IPS-15b (cell line): ENCODE measurements at regions not wholly inside any gene's neighbourhood (a gene's known extent, or its start where the extent isn't known, plus 50 kb on each side); places are given as distances from the start of the nearest gene placed in this dataset.
"Not testable (repeated sequence)": the region's sequence is repeated elsewhere in the genome, so short reads cannot be mapped to it uniquely, and the experiment has no call there.

Experiments used
- H3K27me3 ChIP-seq: one replicate; pipeline ENCODE4 v1.6.1; 2013; ENCODE audit warnings: low read length; ENCODE audit not compliant: control insufficient read depth, insufficient read depth
- H3K36me3 ChIP-seq: one replicate; pipeline ENCODE4 v1.6.1; 2013; ENCODE audit warnings: low read length; ENCODE audit not compliant: control insufficient read depth, insufficient read depth
- H3K4me1 ChIP-seq: one replicate; pipeline ENCODE4 v1.6.1; 2013; ENCODE audit warnings: mild to moderate bottlenecking, low read length; ENCODE audit not compliant: control insufficient read depth, insufficient read depth
- H3K4me3 ChIP-seq: one replicate; pipeline ENCODE4 v1.5.1; 2013; ENCODE audit warnings: low read depth, low read length
- H3K9ac ChIP-seq: one replicate; pipeline ENCODE4 v1.6.1; 2013; ENCODE audit warnings: low read depth, mild to moderate bottlenecking, low read length
- H3K9me3 ChIP-seq: one replicate; pipeline ENCODE4 v1.6.1; 2013; ENCODE audit warnings: mild to moderate bottlenecking, low read length; ENCODE audit not compliant: control insufficient read depth, insufficient read depth

DNA sequence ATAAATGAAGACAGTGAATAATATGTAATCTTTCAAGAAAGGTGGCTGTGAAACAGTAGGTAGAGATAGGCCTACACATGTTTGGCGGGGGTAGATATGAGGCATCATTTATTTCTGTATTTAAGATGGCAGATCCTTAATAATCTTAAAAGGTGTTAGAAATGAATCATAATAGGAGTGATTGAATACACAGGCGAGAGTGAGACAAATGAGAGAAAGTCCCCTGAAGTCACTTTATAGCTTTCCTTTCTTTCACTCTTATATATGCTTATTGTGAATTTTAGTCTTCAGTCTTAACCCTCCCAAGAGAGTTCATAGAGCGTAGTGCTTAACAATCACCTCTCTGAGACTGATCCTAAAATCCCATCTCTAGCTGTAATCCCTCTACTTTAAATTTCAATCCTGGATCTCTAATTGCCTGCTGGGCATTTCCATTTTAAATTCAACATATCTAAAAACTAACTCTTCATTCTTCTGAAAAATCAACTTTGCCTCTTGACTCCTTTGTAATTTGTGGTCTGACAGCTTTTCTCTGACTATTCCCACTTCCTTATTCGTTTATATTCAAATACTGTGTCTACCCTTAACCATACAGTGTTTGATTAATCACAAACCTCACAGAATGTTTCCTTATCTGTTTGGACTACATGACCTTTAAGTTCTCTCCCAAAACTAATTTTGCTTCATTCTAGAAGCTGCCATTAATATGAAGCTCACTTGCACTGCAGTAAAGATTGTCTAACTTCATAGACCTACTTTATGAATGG is 463.7 kb upstream of the FSIP2 start:
- H3K27me3 ChIP-seq = no peaks in the 10 kb centered on the region
- no peak overlapping the region for H3K4me3 ChIP-seq
- H3K9ac ChIP-seq = no peak overlapping the region
- H3K36me3 ChIP-seq = no peaks in the 10 kb centered on the region
- H3K4me1 ChIP-seq = no peaks in the 10 kb centered on the region
- H3K9me3 ChIP-seq = no peaks in the 10 kb centered on the region

DNA sequence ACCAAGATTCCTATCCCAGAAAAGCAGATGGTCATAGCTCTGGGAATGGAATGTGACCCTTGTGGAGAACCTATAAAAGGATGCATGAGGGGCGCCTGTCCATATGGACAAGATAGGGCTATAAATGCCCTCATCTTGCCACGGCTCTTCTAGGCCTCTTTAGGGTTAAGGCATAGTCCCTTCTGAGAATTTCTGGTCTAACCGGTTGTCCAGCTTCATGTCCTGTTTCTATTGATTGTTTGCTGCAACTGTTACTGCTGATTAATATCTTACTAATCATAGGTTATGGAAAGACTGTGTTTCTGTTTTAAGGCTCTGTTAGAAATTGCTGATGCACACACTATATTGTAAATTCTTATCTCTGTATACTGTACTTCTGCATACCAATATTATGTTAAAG is 462.6 kb upstream of the FSIP2 start:
- not testable (repeated sequence) for H3K9ac ChIP-seq, H3K4me1 ChIP-seq, H3K4me3 ChIP-seq, H3K36me3 ChIP-seq, H3K9me3 ChIP-seq, H3K27me3 ChIP-seq

DNA sequence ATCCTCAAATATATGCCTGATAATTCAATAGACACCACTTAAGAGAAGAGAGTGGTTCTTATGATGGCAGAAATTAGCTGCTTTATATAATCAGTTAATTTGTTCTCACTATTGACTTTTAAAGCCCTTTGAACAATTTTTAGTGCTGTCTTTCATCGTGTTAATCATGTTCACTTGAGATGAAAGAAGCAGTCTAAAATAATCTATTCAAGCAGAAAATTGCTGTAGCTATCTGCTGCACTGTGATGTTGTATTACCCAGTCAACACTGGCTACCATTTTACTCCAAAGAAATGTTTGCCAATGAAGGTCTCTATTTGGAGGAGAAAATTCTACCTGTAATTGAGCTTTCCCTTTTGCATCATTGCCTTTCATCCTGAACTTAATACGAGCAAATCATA is 459.8 kb upstream of the FSIP2 start:
- Histone ChIP-seq H3K4me1 (no peaks in the 10 kb centered on the region), H3K27me3 (no peaks in the 10 kb centered on the region), H3K36me3 (no peaks in the 10 kb centered on the region), H3K9ac (no peak overlapping the region), H3K9me3 (no peaks in the 10 kb centered on the region), H3K4me3 (no peak overlapping the region)

DNA sequence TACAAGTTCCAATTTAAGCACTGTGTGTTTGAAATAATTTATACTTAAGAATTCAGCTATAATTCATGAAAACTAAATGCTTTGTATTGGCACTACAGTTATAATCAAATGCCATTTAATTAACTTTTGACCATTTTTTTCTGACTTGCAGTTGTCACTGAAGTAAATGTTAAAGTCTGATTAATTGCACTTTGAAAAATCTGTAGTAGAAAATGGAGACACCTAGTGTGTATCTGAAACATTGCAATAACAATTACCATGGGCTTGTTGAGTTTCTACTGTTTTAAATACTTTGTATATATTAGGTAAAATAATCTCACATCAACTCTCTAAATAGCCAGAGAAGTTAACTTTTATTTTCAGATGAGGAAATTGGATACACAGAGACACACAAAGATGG is 458.6 kb upstream of the FSIP2 start:
- Histone ChIP-seq H3K9ac (no peak overlapping the region), H3K9me3 (no peaks in the 10 kb centered on the region), H3K4me1 (no peaks in the 10 kb centered on the region), H3K4me3 (no peak overlapping the region), H3K27me3 (no peaks in the 10 kb centered on the region), H3K36me3 (no peaks in the 10 kb centered on the region)

DNA sequence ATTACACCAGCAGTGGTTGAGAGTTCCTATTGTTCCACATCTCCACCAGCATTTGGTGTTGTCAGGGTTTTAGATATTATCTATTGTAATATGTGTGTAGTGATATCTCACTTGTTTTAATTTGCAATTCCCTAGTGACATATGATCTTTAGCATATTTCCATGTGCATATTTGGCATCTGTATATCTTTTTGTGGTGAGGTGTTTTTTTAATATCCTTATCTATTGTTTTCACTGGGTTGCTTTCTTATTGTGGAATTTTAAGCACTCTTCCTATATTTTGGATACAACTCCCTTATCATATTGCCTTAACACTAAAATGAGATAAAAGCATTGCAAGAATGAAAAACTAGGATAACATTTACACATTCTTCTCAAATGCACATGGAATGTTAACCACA is 453.9 kb upstream of the FSIP2 start:
- H3K9me3 ChIP-seq = no peaks in the 10 kb centered on the region
- H3K4me3 ChIP-seq = no peak overlapping the region
- H3K36me3 ChIP-seq = no peaks in the 10 kb centered on the region
- no peaks in the 10 kb centered on the region for H3K4me1 ChIP-seq
- H3K9ac ChIP-seq = no peak overlapping the region
- no peaks in the 10 kb centered on the region for H3K27me3 ChIP-seq

DNA sequence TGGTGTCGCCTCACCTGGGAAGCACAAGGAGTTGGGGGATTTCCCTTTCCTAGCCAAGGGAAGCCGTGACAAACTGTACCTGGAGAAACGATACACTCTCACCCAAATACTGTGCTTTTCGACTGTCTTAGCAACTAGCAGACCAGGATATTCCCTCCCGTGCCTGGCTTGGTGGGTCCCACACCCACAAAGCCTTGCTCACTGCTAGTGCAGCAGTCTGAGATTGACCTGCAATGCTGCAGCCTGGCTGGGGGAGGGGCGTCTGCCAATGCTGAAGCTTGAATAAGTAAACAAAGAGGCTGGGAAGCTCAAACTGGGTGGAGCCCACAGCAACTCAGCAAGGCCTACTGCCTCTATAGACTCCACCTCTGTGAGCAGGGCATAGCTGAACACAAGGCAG is 448.6 kb upstream of the FSIP2 start:
- not testable (repeated sequence) for H3K9me3 ChIP-seq

DNA sequence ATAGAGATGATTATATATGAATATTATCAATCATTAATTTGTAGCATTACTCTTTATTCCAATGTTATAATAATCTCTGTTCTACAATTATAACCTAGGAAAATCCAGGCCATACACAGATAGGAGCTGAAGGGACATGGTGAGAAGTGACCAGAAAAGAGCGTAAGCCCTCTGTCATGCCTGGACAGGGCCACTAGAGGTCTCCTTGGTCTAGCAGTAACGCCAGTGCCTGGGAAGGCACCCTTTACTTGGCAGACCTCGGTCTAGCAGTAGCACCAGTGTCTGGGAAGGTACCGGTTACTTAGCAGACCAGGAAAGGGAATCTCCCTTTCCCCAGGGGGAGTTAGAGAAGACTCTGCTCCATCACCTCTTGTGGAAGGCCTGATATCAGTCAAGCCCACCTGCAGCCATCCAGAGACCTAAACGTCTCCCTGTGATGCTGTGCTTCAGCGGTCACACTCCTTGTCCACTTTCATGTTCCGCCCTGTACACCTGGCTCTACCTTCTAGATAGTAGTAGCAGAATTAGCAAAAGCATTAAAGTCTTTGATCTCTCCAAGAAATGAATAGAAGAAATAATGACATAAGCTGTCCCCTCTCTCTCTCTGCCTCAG is 447.5 kb upstream of the FSIP2 start:
- Histone ChIP-seq H3K9me3 (no peaks in the 10 kb centered on the region), H3K9ac (no peak overlapping the region), H3K4me1 (peaks cover 4% of the 10 kb centered on the region), H3K4me3 (no peak overlapping the region), H3K36me3 (no peaks in the 10 kb centered on the region), H3K27me3 (no peaks in the 10 kb centered on the region)

More for the DNA sequence above, 448.6 kb upstream of the FSIP2 start:
- H3K9ac ChIP-seq, H3K36me3 ChIP-seq, H3K4me1 ChIP-seq, H3K27me3 ChIP-seq: not testable (repeated sequence)
- H3K4me3 ChIP-seq = peak overlapping the region; percentile 14

DNA sequence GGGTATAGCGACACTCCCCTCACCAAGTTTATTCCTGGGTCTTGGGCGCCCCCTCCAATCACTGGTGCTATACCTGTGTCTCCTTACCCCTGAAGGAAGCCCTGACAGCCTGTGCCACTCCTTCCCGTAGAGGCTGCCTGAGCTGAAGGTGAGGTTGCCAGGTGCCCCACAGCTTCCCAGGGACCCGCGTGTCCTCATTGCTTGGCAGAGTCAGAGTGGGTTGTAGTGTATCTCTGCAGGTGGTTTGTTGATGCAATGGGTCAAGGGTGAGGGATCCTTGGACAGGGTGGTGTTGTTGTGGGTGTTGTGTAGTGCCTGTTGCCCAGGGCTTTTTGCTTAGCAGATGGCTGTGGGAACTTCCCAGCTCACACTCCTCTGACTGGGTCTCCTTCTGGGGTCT is 438.7 kb upstream of the FSIP2 start:
- Histone ChIP-seq H3K9me3 (no peaks in the 10 kb centered on the region), H3K36me3 (no peaks in the 10 kb centered on the region)

DNA sequence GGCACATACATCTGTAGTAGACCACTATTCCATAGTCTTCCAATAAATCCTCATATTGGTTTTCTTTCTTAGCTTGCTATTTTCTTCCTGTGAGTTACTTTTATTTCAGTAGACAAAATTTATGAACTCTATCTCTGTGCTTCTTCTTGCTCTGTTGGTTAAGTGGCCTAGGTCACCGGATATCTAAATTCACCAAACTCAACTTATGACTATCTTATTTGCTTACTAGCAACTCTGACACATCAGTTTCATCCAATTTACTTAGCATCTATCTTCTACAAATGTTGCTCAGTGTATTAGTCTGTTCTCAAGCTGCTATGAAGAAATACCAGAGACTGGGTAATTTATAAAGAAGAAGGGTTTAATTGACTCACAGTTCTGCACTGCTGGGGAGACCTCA is 432.5 kb upstream of the FSIP2 start:
- Histone ChIP-seq H3K36me3 (no peaks in the 10 kb centered on the region), H3K9me3 (no peaks in the 10 kb centered on the region), H3K27me3 (no peaks in the 10 kb centered on the region), H3K9ac (no peak overlapping the region), H3K4me3 (no peak overlapping the region), H3K4me1 (no peaks in the 10 kb centered on the region)

More for the DNA sequence above, 438.7 kb upstream of the FSIP2 start:
- Histone ChIP-seq H3K4me3 (no peak overlapping the region), H3K9ac (no peak overlapping the region), H3K27me3 (no peaks in the 10 kb centered on the region), H3K4me1 (no peaks in the 10 kb centered on the region)

DNA sequence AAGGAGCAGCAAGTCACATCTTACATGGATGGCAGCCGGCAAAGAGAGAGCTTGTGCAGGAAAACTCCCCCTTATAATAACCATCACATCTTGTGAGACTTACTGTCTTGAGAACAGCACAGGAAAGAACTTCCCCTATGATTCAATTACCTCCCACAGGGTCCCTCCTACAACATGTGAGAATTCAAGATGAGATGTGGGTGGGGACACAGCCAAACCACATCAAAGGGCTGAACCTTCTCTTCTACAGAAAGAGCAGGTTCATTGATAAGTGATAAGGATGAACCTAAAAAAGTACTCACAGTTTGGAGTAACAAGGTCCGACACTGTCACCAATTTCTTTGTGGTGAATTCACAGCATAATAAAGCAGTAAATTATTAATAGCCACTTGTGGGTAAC is 422.2 kb upstream of the FSIP2 start:
- no peaks in the 10 kb centered on the region for H3K27me3 ChIP-seq
- no peak overlapping the region for H3K9ac ChIP-seq
- H3K4me3 ChIP-seq = no peak overlapping the region
- H3K9me3 ChIP-seq = no peaks in the 10 kb centered on the region
- no peaks in the 10 kb centered on the region for H3K4me1 ChIP-seq
- no peaks in the 10 kb centered on the region for H3K36me3 ChIP-seq

DNA sequence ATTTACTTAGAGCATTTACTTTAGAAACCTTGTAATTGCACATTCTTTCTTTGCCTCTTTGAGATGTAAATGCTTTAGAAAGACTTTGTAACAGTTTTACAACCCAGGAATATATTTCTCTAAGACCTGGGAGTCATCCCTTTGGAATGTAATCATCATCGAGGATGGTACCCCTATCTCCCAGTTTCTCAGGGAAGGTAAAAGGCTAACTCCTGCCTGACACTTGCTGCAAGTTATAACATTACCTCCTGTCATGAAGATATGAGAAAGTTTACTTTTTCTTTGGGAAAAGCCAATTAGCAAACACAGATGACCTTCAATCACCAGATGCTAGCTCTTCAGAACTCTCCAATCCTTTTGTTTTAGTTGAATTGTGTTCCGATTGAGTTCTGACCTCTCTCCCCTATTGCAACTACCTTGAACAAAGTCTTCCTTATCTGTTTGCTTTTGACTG is 420.3 kb upstream of the FSIP2 start:
- Histone ChIP-seq H3K36me3 (no peaks in the 10 kb centered on the region), H3K9ac (no peak overlapping the region), H3K4me3 (no peak overlapping the region), H3K9me3 (no peaks in the 10 kb centered on the region), H3K4me1 (no peaks in the 10 kb centered on the region), H3K27me3 (no peaks in the 10 kb centered on the region)

DNA sequence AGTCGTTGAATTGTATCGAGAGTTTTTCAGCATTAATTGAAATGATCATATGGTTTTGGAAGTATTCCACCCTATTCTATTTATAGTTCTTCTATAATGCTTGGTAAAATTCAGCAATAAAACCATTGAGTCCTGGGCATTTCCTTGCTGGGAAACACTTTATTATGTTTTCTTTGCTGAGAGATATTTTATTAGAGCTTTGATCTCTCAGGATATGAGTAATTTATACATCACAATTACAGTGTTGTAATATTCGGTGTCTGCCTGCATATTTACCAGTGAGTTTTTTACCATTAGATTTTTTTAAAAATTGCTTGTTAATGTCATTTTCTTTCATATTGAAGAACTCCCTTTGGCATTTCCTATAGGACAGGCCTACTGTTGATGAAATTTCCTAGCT is 402.7 kb upstream of the FSIP2 start:
- Histone ChIP-seq H3K4me3 (no peak overlapping the region), H3K36me3 (no peaks in the 10 kb centered on the region), H3K27me3 (no peaks in the 10 kb centered on the region), H3K9ac (no peak overlapping the region), H3K9me3 (no peaks in the 10 kb centered on the region), H3K4me1 (no peaks in the 10 kb centered on the region)
